GM23248 (cell line): ENCODE measurements at regions not wholly inside any gene's neighbourhood (a gene's known extent, or its start where the extent isn't known, plus 50 kb on each side); places are given as distances from the start of the nearest gene placed in this dataset.

ENCODE experiments used
- DNase-seq: peaks from one replicate; pipeline ENCODE4 v3.0.0-alpha.2; 2015
- H2AFZ ChIP-seq: fragments of 200-600 bp; sonication (generic); 2 replicates; pipeline ENCODE4 v1.6.1; 2016; ENCODE audit warnings: antibody characterized with exemption
- H3F3A ChIP-seq: fragments of 200-600 bp; sonication (generic); 2 replicates; pipeline ENCODE4 v1.6.1; 2016; ENCODE audit warnings: mild to moderate bottlenecking, antibody characterized with exemption, mixed run types; ENCODE audit not compliant: insufficient read depth
- H3K27ac ChIP-seq: fragments of 200-600 bp; sonication (generic); 2 replicates; pipeline ENCODE4 v1.5.1; 2016; ENCODE audit warnings: mild to moderate bottlenecking
- H3K27me3 ChIP-seq: fragments of 200-600 bp; sonication (generic); replicated peaks from 2 replicates; pipeline ENCODE4 v1.6.1; 2016; ENCODE audit warnings: mild to moderate bottlenecking; ENCODE audit not compliant: insufficient read depth
- H3K36me3 ChIP-seq: fragments of 200-600 bp; sonication (generic); 2 replicates; pipeline ENCODE4 v1.6.1; 2016; ENCODE audit warnings: low read depth, mild to moderate bottlenecking
- H3K4me1 ChIP-seq: fragments of 200-600 bp; sonication (generic); 2 replicates; pipeline ENCODE4 v1.6.1; 2016; ENCODE audit warnings: mild to moderate bottlenecking; ENCODE audit not compliant: insufficient read depth
- H3K4me2 ChIP-seq: fragments of 200-600 bp; sonication (generic); one replicate; pipeline ENCODE4 v1.6.1; 2016; ENCODE audit warnings: mild to moderate bottlenecking; ENCODE audit not compliant: unreplicated experiment
- H3K4me3 ChIP-seq: fragments of 200-600 bp; sonication (generic); 2 replicates; pipeline ENCODE4 v1.5.1; 2016; ENCODE audit warnings: mild to moderate bottlenecking
- H3K79me2 ChIP-seq: fragments of 200-600 bp; sonication (generic); 2 replicates; pipeline ENCODE4 v1.6.1; 2016; ENCODE audit warnings: mild to moderate bottlenecking; ENCODE audit not compliant: insufficient read depth
- H3K9ac ChIP-seq: fragments of 200-600 bp; sonication (generic); 2 replicates; pipeline ENCODE4 v1.6.1; 2016; ENCODE audit warnings: mild to moderate bottlenecking
- H3K9me2 ChIP-seq: fragments of 200-600 bp; sonication (generic); 2 replicates; pipeline ENCODE4 v1.6.1; 2016; ENCODE audit warnings: mixed run types, mild to moderate bottlenecking, moderate library complexity; ENCODE audit not compliant: insufficient read depth
- H3K9me3 ChIP-seq: fragments of 200-600 bp; sonication (generic); one replicate; pipeline ENCODE4 v1.6.1; 2017; ENCODE audit warnings: low read depth
- H4K20me1 ChIP-seq: fragments of 200-600 bp; sonication (generic); 2 replicates; pipeline ENCODE4 v1.6.0; 2016; ENCODE audit not compliant: insufficient read depth
- EZH2 ChIP-seq: fragments of 200-600 bp; sonication (generic); IDR thresholded peaks from 2 replicates; pipeline ENCODE4 v1.6.1; 2018; ENCODE audit warnings: antibody characterized with exemption, mild to moderate bottlenecking; ENCODE audit not compliant: insufficient read depth, poor library complexity, severe bottlenecking
- EZH2phosphoT487 ChIP-seq: fragments of 200-600 bp; sonication (generic); IDR thresholded peaks from 2 replicates; pipeline ENCODE4 v1.6.1; 2018; ENCODE audit warnings: antibody characterized with exemption, moderate library complexity, mild to moderate bottlenecking, low read depth; ENCODE audit not compliant: insufficient read depth
- WGBS, 2 experiments: methylation state at CpG; one replicate each; pipeline ENCODE4 v1.1.6; 2015 to 2017; ENCODE audit warnings: low lambda C conversion rate in 2 of 2, low coverage in 1 of 2; ENCODE audit errors: missing lambda C conversion rate in 2 of 2; 5-methylcytosine and 5-hydroxymethylcytosine counted together
- in situ Hi-C: fragments of 300-500 bp; cut with MboI; formaldehyde crosslinking; loops from 2 replicates; pipeline ENCODE4 v1.15.0; 2020

- Histone ChIP-seq H2AFZ (no peak overlapping the region), H3K36me3 (no peaks in the 10 kb centered on the region), H3K9me2 (no peaks in the 10 kb centered on the region), H3K27ac (no peak overlapping the region), H3K4me1 (no peaks in the 10 kb centered on the region), H3F3A (no peaks in the 10 kb centered on the region), H3K9me3 (no peaks in the 10 kb centered on the region), H3K27me3 (no peaks in the 10 kb centered on the region), H3K4me2 (no peak overlapping the region), H3K79me2 (no peaks in the 10 kb centered on the region), H4K20me1 (no peaks in the 10 kb centered on the region), H3K4me3 (no peak overlapping the region), H3K9ac (no peak overlapping the region)
- WGBS, 2 experiments: 40 to 68% methylated on average over 2 of the region's 2 CpGs
- TF ChIP-seq EZH2phosphoT487: no peak
- no peak for TF ChIP-seq EZH2
- in situ Hi-C loops: no loop called here
- DNase-seq: no peak
Observed at GRCh38 chr4:120225527-120225926, 158.9 kb upstream of the MAD2L1 start.

- H3K36me3 ChIP-seq: no peaks in the 10 kb centered on the region
- TF ChIP-seq EZH2 (no peak), EZH2phosphoT487 (no peak)
- H4K20me1 ChIP-seq: no peaks in the 10 kb centered on the region
- H3K4me2 ChIP-seq: no peak overlapping the region
- 25 to 27% methylated on average over 2 of the region's 2 CpGs for WGBS, 2 experiments
- no peaks in the 10 kb centered on the region for H3K27me3 ChIP-seq
- no peak overlapping the region for H2AFZ ChIP-seq
- H3K27ac ChIP-seq: no peak overlapping the region
- H3K9me2 ChIP-seq: no peaks in the 10 kb centered on the region
- no peaks in the 10 kb centered on the region for H3K79me2 ChIP-seq
- in situ Hi-C loops: no loop called here
- no peaks in the 10 kb centered on the region for H3F3A ChIP-seq
- H3K4me3 ChIP-seq: no peak overlapping the region
- H3K9ac ChIP-seq: no peak overlapping the region
- H3K9me3 ChIP-seq: no peaks in the 10 kb centered on the region
- H3K4me1 ChIP-seq: no peaks in the 10 kb centered on the region
- peak; percentile 35 for DNase-seq
Observed at GRCh38 chr4:120218981-120219380, 152.3 kb upstream of the MAD2L1 start.

GRCh38 chr4:120215350-120215749 lies 148.7 kb upstream of the MAD2L1 start:
- no peak overlapping the region for H3K9ac ChIP-seq
- no peaks in the 10 kb centered on the region for H3K36me3 ChIP-seq
- no peak overlapping the region for H3K4me3 ChIP-seq
- H3K9me3 ChIP-seq: no peaks in the 10 kb centered on the region
- TF ChIP-seq EZH2phosphoT487 (no peak), EZH2 (no peak)
- H3K9me2 ChIP-seq: no peaks in the 10 kb centered on the region
- no peaks in the 10 kb centered on the region for H3F3A ChIP-seq
- no peaks in the 10 kb centered on the region for H3K27me3 ChIP-seq
- H4K20me1 ChIP-seq: no peaks in the 10 kb centered on the region
- no peak for DNase-seq
- H2AFZ ChIP-seq: no peak overlapping the region
- no peaks in the 10 kb centered on the region for H3K4me1 ChIP-seq
- no peak overlapping the region for H3K4me2 ChIP-seq
- H3K79me2 ChIP-seq: no peaks in the 10 kb centered on the region
- WGBS, 2 experiments: 40 to 44% methylated on average over 1 of the region's 1 CpG
- in situ Hi-C loops: no loop called here
- no peak overlapping the region for H3K27ac ChIP-seq

- TF ChIP-seq EZH2: no peak
- TF ChIP-seq EZH2phosphoT487: no peak
- no peak overlapping the region for H3K4me3 ChIP-seq
- H3K9ac ChIP-seq: no peak overlapping the region
- no peak overlapping the region for H3K27ac ChIP-seq
- WGBS, 2 experiments: 41 to 47% methylated on average over 4 of the region's 4 CpGs
- no peak overlapping the region for H3K4me2 ChIP-seq
- no peaks in the 10 kb centered on the region for H3K27me3 ChIP-seq
- DNase-seq: no peak
- no peaks in the 10 kb centered on the region for H3K79me2 ChIP-seq
- H2AFZ ChIP-seq: no peak overlapping the region
- no peaks in the 10 kb centered on the region for H3K4me1 ChIP-seq
- no peaks in the 10 kb centered on the region for H4K20me1 ChIP-seq
- no peaks in the 10 kb centered on the region for H3K36me3 ChIP-seq
- in situ Hi-C loops: no loop called here
- no peaks in the 10 kb centered on the region for H3K9me3 ChIP-seq
- H3K9me2 ChIP-seq: no peaks in the 10 kb centered on the region
- H3F3A ChIP-seq: no peaks in the 10 kb centered on the region
Observed at GRCh38 chr4:120211408-120212015, 144.9 kb upstream of the MAD2L1 start.

GRCh38 chr4:120209706-120210105 lies 143.1 kb upstream of the MAD2L1 start:
- no peak overlapping the region for H3K4me3 ChIP-seq
- in situ Hi-C loops: no loop called here
- H4K20me1 ChIP-seq: no peaks in the 10 kb centered on the region
- H3K79me2 ChIP-seq: no peaks in the 10 kb centered on the region
- H3F3A ChIP-seq: no peaks in the 10 kb centered on the region
- H3K4me1 ChIP-seq: no peaks in the 10 kb centered on the region
- H3K9ac ChIP-seq: no peak overlapping the region
- no peak overlapping the region for H3K27ac ChIP-seq
- no peak for DNase-seq
- H3K9me3 ChIP-seq: no peaks in the 10 kb centered on the region
- H2AFZ ChIP-seq: no peak overlapping the region
- H3K27me3 ChIP-seq: no peaks in the 10 kb centered on the region
- H3K9me2 ChIP-seq: 0 out of 2 replicates have a peak, but pooled peaks cover 2% of the 10 kb centered on the region
- 65 to 74% methylated on average over 4 of the region's 4 CpGs for WGBS, 2 experiments
- TF ChIP-seq EZH2phosphoT487 (no peak), EZH2 (no peak)
- no peaks in the 10 kb centered on the region for H3K36me3 ChIP-seq
- no peak overlapping the region for H3K4me2 ChIP-seq
